DOHH2 (cell line): ENCODE measurements at regions not wholly inside any gene's neighbourhood (a gene's known extent, or its start where the extent isn't known, plus 50 kb on each side); places are given as distances from the start of the nearest gene placed in this dataset.

Experiments used
- H3F3A ChIP-seq: fragments of 200-600 bp; sonication (generic), shearing (Covaris generic); 2 replicates; pipeline ENCODE4 v1.6.0; 2016; ENCODE audit warnings: antibody characterized with exemption, mild to moderate bottlenecking; ENCODE audit not compliant: control insufficient read depth, insufficient read depth
- H3K27ac ChIP-seq: fragments of 200-600 bp; sonication (generic); 2 replicates; pipeline ENCODE4 v1.5.1; 2014; ENCODE audit warnings: low read depth, mild to moderate bottlenecking, low read length, moderate library complexity
- H3K27me3 ChIP-seq: fragments of 200-600 bp; sonication (generic); 2 replicates; pipeline ENCODE4 v1.6.1; 2014; ENCODE audit warnings: mild to moderate bottlenecking, low read length, mixed read lengths; ENCODE audit not compliant: control insufficient read depth
- H3K36me3 ChIP-seq: fragments of 200-600 bp; sonication (generic); 2 replicates; pipeline ENCODE4 v1.6.1; 2014; ENCODE audit warnings: mild to moderate bottlenecking, low read length, moderate library complexity, mixed read lengths; ENCODE audit not compliant: control insufficient read depth
- H3K4me1 ChIP-seq: fragments of 200-600 bp; sonication (generic); 2 replicates; pipeline ENCODE4 v1.6.1; 2014; ENCODE audit warnings: mild to moderate bottlenecking, low read length, mixed read lengths; ENCODE audit not compliant: control insufficient read depth
- H3K4me2 ChIP-seq: fragments of 200-600 bp; sonication (generic); 2 replicates; pipeline ENCODE4 v1.6.0; 2014; ENCODE audit warnings: mild to moderate bottlenecking, low read length, moderate library complexity
- H3K4me3 ChIP-seq: fragments of 200-600 bp; sonication (generic); 2 replicates; pipeline ENCODE4 v1.5.1; 2014; ENCODE audit warnings: mild to moderate bottlenecking, low read length, mixed read lengths
- H3K79me2 ChIP-seq: fragments of 200-600 bp; sonication (generic); 2 replicates; pipeline ENCODE4 v1.6.1; 2014; ENCODE audit warnings: mild to moderate bottlenecking, low read length, mixed read lengths; ENCODE audit not compliant: control insufficient read depth
- H3K9me2 ChIP-seq: fragments of 200-600 bp; sonication (generic); replicated peaks from 2 replicates; pipeline ENCODE4 v1.6.1; 2014; ENCODE audit warnings: mild to moderate bottlenecking, low read length, mixed read lengths; ENCODE audit not compliant: control insufficient read depth
- H3K9me3 ChIP-seq: fragments of 200-600 bp; sonication (generic); 2 replicates; pipeline ENCODE4 v1.6.1; 2014; ENCODE audit warnings: antibody characterized with exemption, low read length, mixed read lengths; ENCODE audit not compliant: control insufficient read depth, insufficient read depth
- H4K20me1 ChIP-seq: fragments of 200-600 bp; sonication (generic); 2 replicates; pipeline ENCODE4 v1.6.0; 2014; ENCODE audit warnings: low read depth, mild to moderate bottlenecking, antibody characterized with exemption, low read length, moderate library complexity; ENCODE audit not compliant: control insufficient read depth, insufficient read depth
- EZH2phosphoT487 ChIP-seq: fragments of 200-600 bp; sonication (generic); IDR thresholded peaks from 2 replicates; pipeline ENCODE4 v1.6.1; 2017; ENCODE audit warnings: borderline replicate concordance, mild to moderate bottlenecking, antibody characterized with exemption, low read length, moderate library complexity, mixed read lengths
- TF ChIP-seq, protein P1 (sequence below): fragments of 200-600 bp; sonication (generic); IDR thresholded peaks from one replicate; pipeline ENCODE4 v1.5.1; 2014; ENCODE audit warnings: antibody characterized with exemption, mild to moderate bottlenecking, low read depth, low read length; ENCODE audit not compliant: poor library complexity, severe bottlenecking

DNA sequence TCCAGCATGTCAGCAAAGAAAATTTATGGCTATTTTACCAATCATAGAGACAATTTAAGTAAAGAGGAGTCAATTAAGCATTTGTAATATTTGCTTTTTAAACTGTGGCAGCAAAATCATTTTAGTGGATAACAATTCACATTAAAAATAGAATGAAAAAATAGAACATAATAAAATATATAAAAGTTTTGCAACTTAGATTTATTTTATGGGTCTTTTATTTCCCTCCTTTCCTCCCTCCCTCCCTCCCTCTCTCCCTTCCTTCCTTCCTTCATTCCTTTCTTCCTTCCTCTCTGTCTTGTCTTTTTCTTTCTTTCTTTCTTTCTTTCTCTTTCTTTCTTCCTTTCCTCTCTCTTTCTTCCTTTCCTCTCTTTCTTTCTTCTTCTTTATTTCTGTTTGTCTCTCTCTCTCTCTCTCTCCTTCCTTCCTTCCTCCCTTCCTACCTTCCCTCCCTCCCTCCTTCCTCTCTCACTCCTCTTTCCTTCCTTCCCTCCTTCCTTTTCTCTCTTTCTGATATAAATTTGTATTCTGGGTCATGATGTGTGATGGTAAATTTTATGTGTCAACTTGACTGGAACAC is 610.9 kb upstream of the CITED2 start:
- Histone ChIP-seq H3K79me2 (no peaks in the 10 kb centered on the region), H3K27me3 (no peaks in the 10 kb centered on the region), H4K20me1 (no peaks in the 10 kb centered on the region), H3K9me3 (no peaks in the 10 kb centered on the region), H3K9me2 (no peaks in the 10 kb centered on the region), H3K27ac (no peak overlapping the region), H3K36me3 (no peaks in the 10 kb centered on the region), H3K4me3 (no peak overlapping the region), H3K4me2 (no peak overlapping the region), H3K4me1 (no peaks in the 10 kb centered on the region), H3F3A (no peaks in the 10 kb centered on the region)
- TF ChIP-seq, protein P1, sequence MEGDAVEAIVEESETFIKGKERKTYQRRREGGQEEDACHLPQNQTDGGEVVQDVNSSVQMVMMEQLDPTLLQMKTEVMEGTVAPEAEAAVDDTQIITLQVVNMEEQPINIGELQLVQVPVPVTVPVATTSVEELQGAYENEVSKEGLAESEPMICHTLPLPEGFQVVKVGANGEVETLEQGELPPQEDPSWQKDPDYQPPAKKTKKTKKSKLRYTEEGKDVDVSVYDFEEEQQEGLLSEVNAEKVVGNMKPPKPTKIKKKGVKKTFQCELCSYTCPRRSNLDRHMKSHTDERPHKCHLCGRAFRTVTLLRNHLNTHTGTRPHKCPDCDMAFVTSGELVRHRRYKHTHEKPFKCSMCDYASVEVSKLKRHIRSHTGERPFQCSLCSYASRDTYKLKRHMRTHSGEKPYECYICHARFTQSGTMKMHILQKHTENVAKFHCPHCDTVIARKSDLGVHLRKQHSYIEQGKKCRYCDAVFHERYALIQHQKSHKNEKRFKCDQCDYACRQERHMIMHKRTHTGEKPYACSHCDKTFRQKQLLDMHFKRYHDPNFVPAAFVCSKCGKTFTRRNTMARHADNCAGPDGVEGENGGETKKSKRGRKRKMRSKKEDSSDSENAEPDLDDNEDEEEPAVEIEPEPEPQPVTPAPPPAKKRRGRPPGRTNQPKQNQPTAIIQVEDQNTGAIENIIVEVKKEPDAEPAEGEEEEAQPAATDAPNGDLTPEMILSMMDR, result no peak
- no peak for TF ChIP-seq EZH2phosphoT487

DNA sequence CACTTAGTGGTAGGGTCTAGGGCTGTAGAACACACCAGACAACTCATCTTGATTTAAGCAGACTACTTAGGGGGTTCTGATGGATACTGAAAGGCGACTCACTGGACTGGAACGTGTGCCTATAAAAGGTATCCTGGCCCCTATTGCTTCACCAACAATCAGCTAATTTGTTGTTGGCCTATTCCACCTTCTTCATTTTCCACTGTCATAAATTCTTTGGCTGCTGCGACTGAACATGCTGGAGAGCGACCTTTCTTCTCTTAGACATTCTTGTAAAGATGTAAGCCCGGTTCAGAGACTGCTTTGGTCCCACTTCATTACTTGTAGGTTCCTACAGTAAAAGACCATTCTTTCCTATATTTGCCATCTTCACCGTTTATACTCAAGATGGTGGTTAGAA is 609.9 kb upstream of the CITED2 start:
- TF ChIP-seq, protein P1, result no peak
- no peak for TF ChIP-seq EZH2phosphoT487
- H3K4me1 ChIP-seq, result no peaks in the 10 kb centered on the region
- no peak overlapping the region for H3K4me2 ChIP-seq
- H3K9me2 ChIP-seq, result no peaks in the 10 kb centered on the region
- no peaks in the 10 kb centered on the region for H3F3A ChIP-seq
- no peaks in the 10 kb centered on the region for H3K9me3 ChIP-seq
- no peaks in the 10 kb centered on the region for H3K79me2 ChIP-seq
- H3K27ac ChIP-seq, result no peak overlapping the region
- no peak overlapping the region for H3K4me3 ChIP-seq
- no peaks in the 10 kb centered on the region for H3K27me3 ChIP-seq
- no peaks in the 10 kb centered on the region for H4K20me1 ChIP-seq
- no peaks in the 10 kb centered on the region for H3K36me3 ChIP-seq

DNA sequence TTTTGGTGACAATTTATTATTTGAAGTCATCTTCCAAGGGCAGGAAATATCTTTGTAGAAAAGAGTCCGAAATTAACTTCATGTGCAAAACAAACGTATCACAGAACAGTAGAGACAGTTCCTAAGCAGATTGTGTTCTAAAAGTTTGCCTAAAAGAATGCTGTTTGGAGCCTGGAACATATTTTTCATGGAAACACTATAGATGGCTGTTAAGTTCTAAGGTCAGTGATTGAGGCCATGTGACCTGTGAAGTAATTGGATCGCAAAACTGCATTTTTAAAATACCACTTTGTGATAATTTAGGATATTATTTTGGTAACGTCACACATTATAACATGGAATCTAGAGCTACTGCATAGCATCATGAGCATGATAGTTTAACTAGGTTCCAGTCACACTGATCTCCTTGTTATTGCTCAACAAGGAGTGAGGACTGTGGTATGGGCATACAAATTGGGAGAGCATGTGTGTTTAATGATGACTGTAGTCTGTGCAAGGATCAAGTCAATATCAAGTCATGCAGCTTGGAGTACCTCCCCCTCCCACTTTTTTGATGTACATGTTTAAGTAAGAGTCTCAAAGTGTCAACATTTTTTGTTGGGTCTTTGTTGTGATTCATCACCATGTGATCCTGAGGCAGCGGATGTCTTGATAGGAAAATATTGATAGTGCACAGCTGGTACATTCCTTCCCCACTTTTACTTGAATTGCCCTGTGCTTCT is 609.3 kb upstream of the CITED2 start:
- no peak overlapping the region for H3K4me2 ChIP-seq
- H3K9me2 ChIP-seq, result no peaks in the 10 kb centered on the region
- no peaks in the 10 kb centered on the region for H3K27me3 ChIP-seq
- no peak overlapping the region for H3K4me3 ChIP-seq
- H3K79me2 ChIP-seq, result no peaks in the 10 kb centered on the region
- no peaks in the 10 kb centered on the region for H3F3A ChIP-seq
- H3K9me3 ChIP-seq, result no peaks in the 10 kb centered on the region
- TF ChIP-seq, protein P1, result no peak
- no peak for TF ChIP-seq EZH2phosphoT487
- H3K36me3 ChIP-seq, result no peaks in the 10 kb centered on the region
- no peaks in the 10 kb centered on the region for H3K4me1 ChIP-seq
- H4K20me1 ChIP-seq, result no peaks in the 10 kb centered on the region
- no peak overlapping the region for H3K27ac ChIP-seq
